Activated CD4-positive, alpha-beta T cell treated with anti-CD3 and anti-CD28 coated beads for 36 hours (primary cell): ENCODE measurements at regions not wholly inside any gene's neighbourhood (a gene's known extent, or its start where the extent isn't known, plus 50 kb on each side); places are given as distances from the start of the nearest gene placed in this dataset.

ENCODE experiments used
- ATAC-seq: fragments of 200-7000 bp; cut with Tn5 transposase; one replicate; pipeline ENCODE4 v1.10.0; 2021; ENCODE audit warnings: mild to moderate bottlenecking, moderate library complexity
- CTCF ChIA-PET: fragments of 350-600 bp; sonication (Branson Sonifier 250); formaldehyde crosslinking; loops from one replicate; lab custom pipeline; 2021; ENCODE audit warnings: antibody characterized with exemption; lab: Charles Lee
- POLR2A ChIA-PET: fragments of 350-600 bp; sonication (Branson Sonifier 250); formaldehyde crosslinking; loops from one replicate; lab custom pipeline; 2021; ENCODE audit warnings: antibody characterized with exemption, inconsistent platforms; lab: Charles Lee
- DNase-seq: peaks from one replicate; pipeline ENCODE4 v3.0.0-alpha.2; 2020
- H3K27ac Mint-ChIP-seq: one replicate; pipeline ENCODE4 v1.8.0; 2021; ENCODE audit warnings: mixed read lengths
- H3K27me3 Mint-ChIP-seq: one replicate; pipeline ENCODE4 v1.8.0; 2021; ENCODE audit warnings: mixed read lengths
- H3K36me3 Mint-ChIP-seq: one replicate; pipeline ENCODE4 v1.8.0; 2021; ENCODE audit warnings: low read depth, mixed read lengths
- H3K4me1 Mint-ChIP-seq: one replicate; pipeline ENCODE4 v1.8.0; 2021; ENCODE audit warnings: mixed read lengths
- H3K4me3 Mint-ChIP-seq: one replicate; pipeline ENCODE4 v1.8.0; 2021; ENCODE audit warnings: mild to moderate bottlenecking, moderate library complexity, mixed read lengths
- H3K9me3 Mint-ChIP-seq: one replicate; pipeline ENCODE4 v1.8.0; 2021; ENCODE audit warnings: low read depth, mixed read lengths
- intact Hi-C, 2 experiments: fragments of 100-400 bp; cut with DNase I in 1 of 2; cut with micrococcal nuclease in 1 of 2; formaldehyde crosslinking; loops; one replicate each; pipeline versions ENCODE4 v1.14.2 to v1.15.1; 2022 to 2024; cut with DNase I, micrococcal nuclease

GRCh38 chr13:109836629-109837607 is 50.5 kb upstream of the IRS2 start:
- no peaks in the 10 kb centered on the region for H3K9me3 Mint-ChIP-seq
- no peak overlapping the region for H3K27ac Mint-ChIP-seq
- CTCF ChIA-PET = interaction anchor here (1.0 kb wide), 1 partner anchor 14 kb away, joined by 3 read pairs; no protein-coding TSS in a partner anchor
- intact Hi-C loops = no loop called here
- no peak overlapping the region for H3K4me3 Mint-ChIP-seq
- H3K4me1 Mint-ChIP-seq = peaks cover 11% of the 10 kb centered on the region
- H3K27me3 Mint-ChIP-seq = peaks cover 38% of the 10 kb centered on the region
- POLR2A ChIA-PET = no interaction called here
- DNase-seq (no peak), ATAC-seq (no peak)
- H3K36me3 Mint-ChIP-seq = no peaks in the 10 kb centered on the region
